ENCODE measurements at regions not wholly inside any gene's neighbourhood (a gene's known extent, or its start where the extent isn't known, plus 50 kb on each side); places are given as distances from the start of the nearest gene placed in this dataset.

DNA sequence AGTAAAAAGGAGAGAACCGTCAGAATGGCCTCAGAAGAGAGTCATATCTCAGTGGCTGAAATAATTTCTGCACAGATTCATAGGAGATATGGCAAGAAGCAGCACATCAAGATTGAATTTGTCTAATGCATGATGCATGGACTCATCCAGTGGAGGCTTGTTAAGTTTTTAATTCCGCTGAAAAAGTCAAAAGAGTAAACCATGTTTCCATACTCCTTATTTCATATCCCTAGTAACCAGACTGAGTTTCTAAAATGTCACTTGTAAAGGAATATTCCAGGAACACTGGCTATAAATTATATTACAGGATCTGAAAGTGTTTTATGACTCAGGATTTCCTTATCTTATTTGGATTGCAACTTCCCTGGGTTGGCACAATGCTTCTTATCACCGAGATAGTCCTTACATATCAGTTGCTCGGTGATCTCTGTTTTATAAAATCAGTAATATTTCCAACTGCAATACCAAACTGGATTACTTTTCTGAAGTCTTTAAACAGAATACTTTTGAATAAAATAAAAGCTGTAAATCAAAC lies 180.2 kb upstream of the TSC22D1 start:
- Mint-ChIP-seq H3K9me3 (no peaks in the 10 kb centered on the region), H3K4me1 (ENCODE audit: low read depth) (peaks cover 42% of the 10 kb centered on the region), H3K27ac (peak overlapping the region; percentile 77), H3K27me3 (ENCODE audit: insufficient read depth) (no peaks in the 10 kb centered on the region; the same call in 1 of the 2 replicates), H3K4me3 (no peak overlapping the region; the same call in 1 of the 2 replicates), H3K36me3 (ENCODE audit: low read depth) (no peaks in the 10 kb centered on the region; the same call in 1 of the 2 replicates)
- TF ChIP-seq, protein P1, sequence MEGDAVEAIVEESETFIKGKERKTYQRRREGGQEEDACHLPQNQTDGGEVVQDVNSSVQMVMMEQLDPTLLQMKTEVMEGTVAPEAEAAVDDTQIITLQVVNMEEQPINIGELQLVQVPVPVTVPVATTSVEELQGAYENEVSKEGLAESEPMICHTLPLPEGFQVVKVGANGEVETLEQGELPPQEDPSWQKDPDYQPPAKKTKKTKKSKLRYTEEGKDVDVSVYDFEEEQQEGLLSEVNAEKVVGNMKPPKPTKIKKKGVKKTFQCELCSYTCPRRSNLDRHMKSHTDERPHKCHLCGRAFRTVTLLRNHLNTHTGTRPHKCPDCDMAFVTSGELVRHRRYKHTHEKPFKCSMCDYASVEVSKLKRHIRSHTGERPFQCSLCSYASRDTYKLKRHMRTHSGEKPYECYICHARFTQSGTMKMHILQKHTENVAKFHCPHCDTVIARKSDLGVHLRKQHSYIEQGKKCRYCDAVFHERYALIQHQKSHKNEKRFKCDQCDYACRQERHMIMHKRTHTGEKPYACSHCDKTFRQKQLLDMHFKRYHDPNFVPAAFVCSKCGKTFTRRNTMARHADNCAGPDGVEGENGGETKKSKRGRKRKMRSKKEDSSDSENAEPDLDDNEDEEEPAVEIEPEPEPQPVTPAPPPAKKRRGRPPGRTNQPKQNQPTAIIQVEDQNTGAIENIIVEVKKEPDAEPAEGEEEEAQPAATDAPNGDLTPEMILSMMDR (IDR thresholded peaks at IDR 0.05), result no peak
- DNase-seq, result no peak

DNA sequence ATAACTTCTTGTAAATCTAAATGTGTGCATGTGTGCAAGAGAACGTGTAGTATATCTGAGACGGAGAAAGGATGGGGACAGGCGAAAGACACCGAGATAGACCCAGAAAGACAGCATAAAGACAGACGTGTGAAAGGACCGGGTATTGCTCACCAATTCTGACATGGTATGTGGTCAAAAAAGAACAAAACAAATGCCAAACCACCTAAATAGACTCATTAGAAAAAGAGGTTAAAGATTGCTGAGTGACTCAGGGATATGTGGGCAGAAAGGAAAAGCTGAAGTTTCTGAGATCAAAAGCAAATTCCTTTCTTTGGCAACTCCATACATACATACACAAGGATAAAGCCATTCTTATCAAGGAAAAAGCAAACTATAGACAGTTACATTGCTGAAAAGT lies 179.7 kb upstream of the TSC22D1 start:
- H3K27ac Mint-ChIP-seq, result peak overlapping the region; percentile 77

DNA sequence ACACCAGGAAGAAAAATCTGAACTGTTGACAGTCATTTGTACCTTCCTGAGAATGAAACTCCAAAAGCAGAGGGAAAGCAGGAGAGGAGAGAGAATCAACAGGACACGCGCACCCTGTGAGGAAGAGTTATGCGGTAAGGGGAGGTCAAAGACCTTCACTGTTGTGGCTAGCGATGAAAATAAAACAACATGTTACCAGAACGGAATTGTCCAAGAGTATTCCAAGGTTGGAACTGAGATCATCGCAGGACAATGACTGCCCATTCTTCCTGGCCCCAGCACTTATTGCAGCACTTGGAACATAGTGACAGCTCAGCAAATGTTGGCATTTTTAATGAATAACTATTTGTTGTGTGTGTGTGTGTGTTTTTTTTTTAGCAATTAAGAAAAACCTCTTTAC lies 176.0 kb upstream of the TSC22D1 start:
- no peak for DNase-seq
- TF ChIP-seq, protein P1 (IDR thresholded peaks at IDR 0.05), result no peak
- Mint-ChIP-seq H3K9me3 (no peaks in the 10 kb centered on the region), H3K36me3 (ENCODE audit: low read depth) (no peaks in the 10 kb centered on the region; the same call in 1 of the 2 replicates), H3K27me3 (ENCODE audit: insufficient read depth) (no peaks in the 10 kb centered on the region; the same call in 1 of the 2 replicates), H3K4me1 (ENCODE audit: low read depth) (peaks cover 21% of the 10 kb centered on the region), H3K4me3 (no peak overlapping the region), H3K27ac (no peak overlapping the region)

More for the DNA sequence above, 179.7 kb upstream of the TSC22D1 start:
- no peaks in the 10 kb centered on the region; the same call in 1 of the 2 replicates for H3K36me3 Mint-ChIP-seq (ENCODE audit: low read depth)
- H3K9me3 Mint-ChIP-seq, result no peaks in the 10 kb centered on the region
- H3K4me3 Mint-ChIP-seq, result peak overlapping the region; percentile 11
- peak; percentile 49 for DNase-seq
- no peaks in the 10 kb centered on the region; the same call in 1 of the 2 replicates for H3K27me3 Mint-ChIP-seq (ENCODE audit: insufficient read depth)
- H3K4me1 Mint-ChIP-seq (ENCODE audit: low read depth), result peaks cover 42% of the 10 kb centered on the region
- TF ChIP-seq, protein P1 (IDR thresholded peaks at IDR 0.05), result no peak

DNA sequence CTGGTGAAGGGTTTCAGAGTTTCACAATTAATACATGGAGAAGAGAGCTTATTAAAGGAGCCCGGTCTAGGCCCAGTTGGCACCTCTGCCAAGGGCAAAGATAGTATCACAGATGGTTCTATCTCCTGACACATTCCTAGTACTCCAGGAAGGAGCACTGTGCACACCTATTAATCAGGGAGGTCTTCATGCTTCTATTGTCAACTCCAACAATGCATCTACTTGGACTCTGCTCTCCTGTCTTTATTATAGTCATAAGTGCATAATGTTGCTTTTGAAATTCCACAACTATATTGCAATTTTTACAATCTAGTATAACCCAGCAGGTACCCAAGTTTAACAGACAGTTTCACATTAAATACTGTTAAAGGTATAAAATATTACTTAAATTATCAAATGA lies 174.5 kb upstream of the TSC22D1 start:
- no peaks in the 10 kb centered on the region; the same call in 1 of the 2 replicates for H3K36me3 Mint-ChIP-seq (ENCODE audit: low read depth)

DNA sequence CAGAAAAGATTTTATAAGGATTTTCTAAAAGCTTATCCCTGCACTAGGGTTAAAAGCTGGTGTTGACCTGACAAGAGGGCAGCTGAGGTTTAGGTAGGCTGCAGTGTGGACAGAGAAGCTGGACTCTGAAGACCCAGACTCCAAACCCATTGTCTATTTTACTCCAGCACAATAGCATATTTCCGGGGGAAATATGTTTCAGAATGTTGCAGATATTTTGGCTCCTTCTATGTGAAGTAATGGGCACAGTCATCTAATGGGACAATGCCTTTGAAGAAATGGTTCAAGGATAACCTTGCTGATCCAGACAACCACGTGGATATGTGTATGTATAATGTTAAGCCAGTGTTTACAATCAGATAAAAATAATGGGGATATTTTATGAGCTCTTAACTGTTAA lies 173.8 kb upstream of the TSC22D1 start:
- H3K27ac Mint-ChIP-seq, result no peak overlapping the region
- no peak for DNase-seq
- no peaks in the 10 kb centered on the region for H3K9me3 Mint-ChIP-seq
- H3K4me3 Mint-ChIP-seq, result no peak overlapping the region
- TF ChIP-seq, protein P1 (IDR thresholded peaks at IDR 0.05), result no peak
- H3K36me3 Mint-ChIP-seq (ENCODE audit: low read depth), result no peaks in the 10 kb centered on the region; the same call in 1 of the 2 replicates
- peaks cover 14% of the 10 kb centered on the region for H3K4me1 Mint-ChIP-seq (ENCODE audit: low read depth)
- H3K27me3 Mint-ChIP-seq (ENCODE audit: insufficient read depth), result peaks cover 2% of the 10 kb centered on the region

More for the DNA sequence above, 174.5 kb upstream of the TSC22D1 start:
- Mint-ChIP-seq H3K27ac (no peak overlapping the region), H3K4me1 (ENCODE audit: low read depth) (peaks cover 16% of the 10 kb centered on the region), H3K9me3 (no peaks in the 10 kb centered on the region), H3K4me3 (no peak overlapping the region), H3K27me3 (ENCODE audit: insufficient read depth) (peaks cover 2% of the 10 kb centered on the region)
- DNase-seq, result no peak
- TF ChIP-seq, protein P1 (IDR thresholded peaks at IDR 0.05), result no peak

All from HFFc6 (cell line).